ENCODE measurements at regions not wholly inside any gene's neighbourhood (a gene's known extent, or its start where the extent isn't known, plus 50 kb on each side); places are given as distances from the start of the nearest gene placed in this dataset.

- Histone ChIP-seq H3K4me3 (no peak overlapping the region), H3K27me3 (no peaks in the 10 kb centered on the region), H3K9me3 (no peaks in the 10 kb centered on the region), H3K4me1 (no peaks in the 10 kb centered on the region), H3K36me3 (no peaks in the 10 kb centered on the region), H3K27ac (no peak overlapping the region)
- no peak for DNase-seq
- no peak for TF ChIP-seq POLR2A (IDR thresholded peaks at IDR 0.05)
- TF ChIP-seq POLR2AphosphoS5 (IDR thresholded peaks at IDR 0.05): no peak
- no peak for TF ChIP-seq EP300 (IDR thresholded peaks at IDR 0.05)
- no peak for TF ChIP-seq CTCF (IDR thresholded peaks at IDR 0.05)
- intact Hi-C loops (cut with DNase I): no loop called here
These were observed 1157.6 kb upstream of the CELF2 start for GRCh38 chr10:9860045-9860444.

DNA sequence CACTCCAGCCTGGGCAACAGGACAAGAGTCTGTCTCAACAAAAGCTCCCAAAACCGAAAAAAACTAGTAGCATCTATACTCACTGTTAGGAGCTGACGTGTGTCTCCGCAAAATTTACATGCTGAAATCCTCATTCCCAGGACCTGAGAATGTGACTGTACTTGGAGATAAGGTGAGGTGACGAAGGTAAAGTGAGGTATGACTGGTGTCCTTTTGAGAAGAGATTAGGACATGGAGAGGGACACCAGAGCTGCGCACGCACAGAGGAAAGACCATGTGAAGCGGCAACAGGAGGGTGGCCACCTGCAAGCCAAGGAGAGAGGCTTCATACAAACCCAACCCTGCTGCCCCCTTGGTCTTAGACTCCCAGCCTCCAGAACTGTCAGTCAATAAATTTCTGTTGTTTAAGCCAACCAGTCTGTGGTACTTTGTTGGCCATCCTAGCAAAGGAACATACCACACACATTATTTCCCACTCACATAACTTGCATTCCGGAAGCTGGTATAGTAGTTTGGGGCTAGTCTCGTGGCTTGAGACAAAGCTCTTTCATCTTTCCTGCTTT lies 1154.0 kb upstream of the CELF2 start:
- Histone ChIP-seq H3K27me3 (no peaks in the 10 kb centered on the region), H3K36me3 (no peaks in the 10 kb centered on the region), H3K27ac (no peak overlapping the region), H3K4me1 (no peaks in the 10 kb centered on the region), H3K9me3 (no peaks in the 10 kb centered on the region), H3K4me3 (no peak overlapping the region)
- intact Hi-C loops (cut with DNase I): no loop called here
- WGBS, 2 donors: 83 to 92% methylated on average over 9 of the region's 9 CpGs
- TF ChIP-seq CTCF (IDR thresholded peaks at IDR 0.05) (no peak), POLR2AphosphoS5 (IDR thresholded peaks at IDR 0.05) (no peak), EP300 (IDR thresholded peaks at IDR 0.05) (no peak), POLR2A (IDR thresholded peaks at IDR 0.05) (no peak)
- no peak for DNase-seq

DNA sequence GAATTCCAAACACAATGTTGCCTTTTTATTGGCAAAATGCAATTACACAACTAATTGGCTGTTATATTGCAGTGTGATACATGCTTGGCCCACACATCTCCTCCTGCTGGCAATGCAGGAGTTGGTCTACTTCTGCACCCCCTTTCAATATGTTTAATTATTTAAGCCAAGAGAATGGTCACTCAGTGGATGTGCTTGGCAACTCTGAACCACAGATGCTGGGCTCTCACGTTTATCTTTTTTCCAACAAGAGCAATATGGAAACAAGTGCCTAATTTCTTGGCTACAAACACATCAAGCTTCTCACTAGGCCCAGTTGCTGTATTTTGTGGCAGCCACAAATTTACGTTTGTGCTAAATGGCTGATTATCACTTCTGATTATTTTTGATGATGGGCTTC lies 1149.2 kb upstream of the CELF2 start:
- Histone ChIP-seq H3K27me3 (no peaks in the 10 kb centered on the region), H3K9me3 (no peaks in the 10 kb centered on the region), H3K27ac (no peak overlapping the region), H3K36me3 (no peaks in the 10 kb centered on the region), H3K4me1 (no peaks in the 10 kb centered on the region), H3K4me3 (no peak overlapping the region)
- intact Hi-C loops (cut with DNase I): no loop called here
- WGBS, 2 donors: 70 to 77% methylated on average over 2 of the region's 2 CpGs
- TF ChIP-seq POLR2AphosphoS5 (IDR thresholded peaks at IDR 0.05) (no peak), EP300 (IDR thresholded peaks at IDR 0.05) (no peak), CTCF (IDR thresholded peaks at IDR 0.05) (no peak), POLR2A (IDR thresholded peaks at IDR 0.05) (no peak)
- no peak for DNase-seq

GRCh38 chr10:9869205-9869604 lies 1148.5 kb upstream of the CELF2 start:
- Histone ChIP-seq H3K27ac (no peak overlapping the region), H3K9me3 (no peaks in the 10 kb centered on the region), H3K36me3 (no peaks in the 10 kb centered on the region), H3K4me3 (no peak overlapping the region), H3K27me3 (no peaks in the 10 kb centered on the region), H3K4me1 (no peaks in the 10 kb centered on the region)
- WGBS, 2 donors: 79 to 81% methylated on average over 2 of the region's 2 CpGs
- no peak for TF ChIP-seq CTCF (IDR thresholded peaks at IDR 0.05)
- TF ChIP-seq POLR2A (IDR thresholded peaks at IDR 0.05): no peak
- TF ChIP-seq EP300 (IDR thresholded peaks at IDR 0.05): no peak
- no peak for TF ChIP-seq POLR2AphosphoS5 (IDR thresholded peaks at IDR 0.05)
- DNase-seq: no peak
- intact Hi-C loops (cut with DNase I): no loop called here

GRCh38 chr10:9869606-9870176 lies 1148.0 kb upstream of the CELF2 start:
- TF ChIP-seq POLR2A (IDR thresholded peaks at IDR 0.05) (no peak), CTCF (IDR thresholded peaks at IDR 0.05) (no peak), POLR2AphosphoS5 (IDR thresholded peaks at IDR 0.05) (no peak), EP300 (IDR thresholded peaks at IDR 0.05) (no peak)
- no peak for DNase-seq
- 46 to 50% methylated on average over 5 of the region's 5 CpGs for WGBS, 2 donors
- Histone ChIP-seq H3K36me3 (no peaks in the 10 kb centered on the region), H3K27me3 (no peaks in the 10 kb centered on the region), H3K4me1 (no peaks in the 10 kb centered on the region), H3K4me3 (no peak overlapping the region), H3K27ac (no peak overlapping the region), H3K9me3 (no peaks in the 10 kb centered on the region)
- intact Hi-C loops (cut with DNase I): no loop called here
